ENCODE measurements at regions not wholly inside any gene's neighbourhood (a gene's known extent, or its start where the extent isn't known, plus 50 kb on each side); places are given as distances from the start of the nearest gene placed in this dataset.

DNA sequence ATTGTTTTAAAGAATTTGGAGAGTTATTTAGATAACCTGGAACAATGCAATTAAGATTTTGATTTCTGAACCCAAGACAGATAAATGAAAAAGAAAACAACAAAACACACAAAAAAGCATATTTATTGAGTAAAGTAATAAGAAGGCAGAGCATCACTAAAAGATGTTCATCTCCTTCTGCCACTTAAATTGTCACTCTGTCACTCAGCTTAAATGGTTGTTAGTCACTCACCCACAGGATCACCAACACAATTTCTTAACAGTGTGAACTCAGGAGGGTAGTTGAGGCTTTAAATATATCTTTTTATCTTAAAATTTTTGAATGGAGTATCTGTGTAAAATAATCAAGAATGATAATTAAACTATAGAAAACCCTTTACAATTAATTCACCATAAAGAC is 1215.5 kb upstream of the PCDH20 start:
- TF ChIP-seq ELF4 (IDR thresholded peaks at IDR 0.05) (no peak), ARNT (IDR thresholded peaks at IDR 0.05) (no peak), BHLHE40 (IDR thresholded peaks at IDR 0.05; ENCODE audit: borderline replicate concordance) (no peak), NFRKB (IDR thresholded peaks at IDR 0.05) (no peak), SP1 (IDR thresholded peaks at IDR 0.05) (no peak), ZNF384 (IDR thresholded peaks at IDR 0.05) (no peak), FOXK2 (IDR thresholded peaks at IDR 0.05) (no peak), CTBP1 (IDR thresholded peaks at IDR 0.05; ENCODE audit: borderline replicate concordance) (no peak), LEF1 (IDR thresholded peaks at IDR 0.05; ENCODE audit: borderline replicate concordance) (no peak)

All from HEK293T (cell line).